Ovary (tissue), 7 donors: ENCODE measurements at regions not wholly inside any gene's neighbourhood (a gene's known extent, or its start where the extent isn't known, plus 50 kb on each side); places are given as distances from the start of the nearest gene placed in this dataset.

Experiments used
- DNase-seq, 5 donors: peaks; one replicate each; pipeline ENCODE4 v3.0.0-alpha.2; 2019 to 2020
- H3K27ac ChIP-seq, 2 donors: fragments of 200-600 bp; one replicate each; pipeline versions ENCODE4 v1.5.1 to v1.8.0; 2019 to 2022
- H3K27me3 ChIP-seq: fragments of 200-600 bp; one replicate; pipeline ENCODE4 v1.8.0; 2022
- H3K36me3 ChIP-seq: fragments of 200-600 bp; sonication (generic); one replicate; pipeline ENCODE4 v1.5.1; 2019
- H3K4me1 ChIP-seq: one replicate; pipeline ENCODE4 v1.8.1; 2013; ENCODE audit warnings: mild to moderate bottlenecking, moderate library complexity; ENCODE audit not compliant: insufficient read depth
- H3K4me3 ChIP-seq: fragments of 200-600 bp; sonication (generic); one replicate; pipeline ENCODE4 v1.5.1; 2017
- H3K9me3 ChIP-seq, 2 donors: fragments of 200-600 bp in 1 of 2; sonication (generic) in 1 of 2; one replicate each; pipeline versions ENCODE4 v1.5.1 to v1.8.1; 2013 to 2019; ENCODE audit warnings: mild to moderate bottlenecking in 1 of 2, moderate library complexity in 1 of 2
- CTCF ChIP-seq, 3 donors: fragments of 450-650 bp in 2 of 3; fragments of 200-600 bp in 1 of 3; IDR thresholded peaks; one replicate each; pipeline versions ENCODE4 v1.5.1 to v1.8.0; 2016 to 2022; ENCODE audit warnings: antibody characterized with exemption in 3 of 3, mild to moderate bottlenecking in 1 of 3
- EP300 ChIP-seq: sonication (generic); formaldehyde crosslinking; IDR thresholded peaks from one replicate; pipeline ENCODE4 v1.6.1; 2017; ENCODE audit warnings: antibody characterized with exemption
- POLR2A ChIP-seq: fragments of 450-650 bp; IDR thresholded peaks from one replicate; pipeline ENCODE4 v1.6.1; 2017; ENCODE audit warnings: antibody characterized with exemption, mild to moderate bottlenecking, moderate library complexity
- WGBS, 3 donors: extraction: QIAGEN DNeasy Blood & Tissue Kit in 1 of 3; methylation state at CpG; one replicate each; pipeline versions ENCODE4 v1.1.5 to v1.1.7; 2013 to 2017; 5-methylcytosine and 5-hydroxymethylcytosine counted together
- intact Hi-C, 4 donors: fragments of 100-400 bp; cut with DNase I; formaldehyde crosslinking; loops; one replicate each; pipeline versions ENCODE4 v1.11.0 to v1.15.1; 2022 to 2023
- donor health status: DM: no; HTN: no; CAD: no; lungs with moderate emphysema.
- donor health status: DM: no; HTN: no; CAD: no.
- donor health status: Bipolar disorder and iron deficiency.
- donor health status: DM: no; HTN: no; CAD: no.
- donor health status: DM: yes; HTN: yes; CAD: no.

GRCh38 chr2:12817870-12818269 is 101.1 kb downstream of the TRIB2 start:
- intact Hi-C loops = no loop called here
- WGBS, 3 donors = 92 to 99% (median 98%) methylated on average over 3 of the region's 3 CpGs
- Histone ChIP-seq H3K4me3 (no peak overlapping the region), H3K27ac (no peak overlapping the region), H3K27me3 (no peaks in the 10 kb centered on the region), H3K9me3 (no peaks in the 10 kb centered on the region), H3K4me1 (peaks cover 5% of the 10 kb centered on the region), H3K36me3 (no peaks in the 10 kb centered on the region)
- TF ChIP-seq CTCF (IDR thresholded peaks at IDR 0.05) (no peak), EP300 (no peak), POLR2A (no peak)
- DNase-seq = no peak

DNA sequence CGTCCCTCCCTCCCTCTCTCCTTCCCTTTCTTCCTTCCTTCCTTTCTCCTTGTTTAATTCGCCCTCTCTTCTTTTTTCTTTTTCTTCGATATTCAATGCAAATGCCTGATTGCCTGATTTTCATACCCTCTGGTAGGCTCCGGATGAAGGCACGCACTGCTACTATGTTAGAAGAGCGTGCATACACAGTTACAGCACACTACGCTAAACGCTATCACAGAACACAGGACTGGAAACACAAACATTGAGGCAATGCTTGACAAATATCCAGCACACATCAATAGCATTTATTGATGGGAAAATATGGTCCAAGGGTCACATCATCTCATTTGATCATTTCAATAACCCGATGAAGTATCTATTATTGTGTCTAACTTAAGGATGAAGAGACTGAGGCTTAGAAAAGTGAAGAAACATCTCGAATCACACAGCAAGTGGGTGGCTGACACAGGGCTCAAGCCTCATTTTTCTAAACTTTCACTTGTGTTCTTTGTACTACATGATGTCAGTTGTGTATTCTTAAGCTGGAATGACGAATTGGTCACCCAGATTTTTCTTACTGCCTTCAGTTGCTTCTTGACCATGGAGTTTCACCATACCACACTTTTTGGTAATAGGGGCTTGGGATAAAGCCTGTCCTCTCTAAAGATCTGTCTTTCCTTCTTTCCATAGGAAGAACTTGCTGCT is 101.8 kb downstream of the TRIB2 start:
- intact Hi-C loops = no loop called here
- peak overlapping the region in 1 of 2 donors; percentile 50 for H3K27ac ChIP-seq
- 88 to 89% (median 88%) methylated on average over 11 of the region's 11 CpGs for WGBS, 3 donors
- peaks cover 5% of the 10 kb centered on the region for H3K4me1 ChIP-seq
- H3K9me3 ChIP-seq = no peaks in the 10 kb centered on the region
- no peaks in the 10 kb centered on the region for H3K36me3 ChIP-seq
- no peak for DNase-seq
- TF ChIP-seq EP300 = no peak
- TF ChIP-seq POLR2A = no peak
- no peak for TF ChIP-seq CTCF (IDR thresholded peaks at IDR 0.05)
- H3K27me3 ChIP-seq = no peaks in the 10 kb centered on the region
- no peak overlapping the region for H3K4me3 ChIP-seq

DNA sequence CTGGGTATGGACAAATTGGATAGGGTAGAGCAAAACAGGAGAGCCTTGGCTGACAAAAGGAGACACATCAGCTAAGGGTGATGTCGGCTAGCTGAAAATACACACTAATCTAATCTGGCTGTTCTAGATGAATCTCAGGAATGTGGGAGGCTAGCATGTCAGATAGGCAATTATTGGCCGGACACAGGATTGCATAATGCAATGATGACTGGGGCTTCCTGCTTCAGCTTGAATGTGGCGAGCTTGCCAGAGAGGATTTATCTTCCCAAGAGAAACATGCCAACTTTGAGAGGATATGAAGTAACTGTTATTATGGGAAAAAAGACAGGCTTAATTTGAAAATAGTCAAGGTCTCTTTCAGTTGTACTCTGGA is 102.4 kb downstream of the TRIB2 start:
- DNase-seq = peak; percentile 54 to 90 (median 73)
- Histone ChIP-seq H3K9me3 (no peaks in the 10 kb centered on the region), H3K4me3 (no peak overlapping the region), H3K27ac (peak overlapping the region in 1 of 2 donors; percentile 50), H3K36me3 (no peaks in the 10 kb centered on the region), H3K4me1 (peaks cover 5% of the 10 kb centered on the region), H3K27me3 (no peaks in the 10 kb centered on the region)
- 1% methylated on average over 3 of the region's 3 CpGs for WGBS, 3 donors
- intact Hi-C loops = no loop called here
- no peak for TF ChIP-seq POLR2A
- TF ChIP-seq EP300 = peak; percentile 82

GRCh38 chr2:12819721-12820120 is 103.0 kb downstream of the TRIB2 start:
- WGBS, 3 donors = 12 to 26% (median 22%) methylated on average over 3 of the region's 3 CpGs
- intact Hi-C loops = no loop called here
- H3K27me3 ChIP-seq = no peaks in the 10 kb centered on the region
- no peak for DNase-seq
- TF ChIP-seq POLR2A = no peak
- H3K4me1 ChIP-seq = peaks cover 5% of the 10 kb centered on the region
- H3K9me3 ChIP-seq = no peaks in the 10 kb centered on the region
- no peak overlapping the region for H3K4me3 ChIP-seq
- no peaks in the 10 kb centered on the region for H3K36me3 ChIP-seq
- peak overlapping the region in 1 of 2 donors; percentile 50 for H3K27ac ChIP-seq

DNA sequence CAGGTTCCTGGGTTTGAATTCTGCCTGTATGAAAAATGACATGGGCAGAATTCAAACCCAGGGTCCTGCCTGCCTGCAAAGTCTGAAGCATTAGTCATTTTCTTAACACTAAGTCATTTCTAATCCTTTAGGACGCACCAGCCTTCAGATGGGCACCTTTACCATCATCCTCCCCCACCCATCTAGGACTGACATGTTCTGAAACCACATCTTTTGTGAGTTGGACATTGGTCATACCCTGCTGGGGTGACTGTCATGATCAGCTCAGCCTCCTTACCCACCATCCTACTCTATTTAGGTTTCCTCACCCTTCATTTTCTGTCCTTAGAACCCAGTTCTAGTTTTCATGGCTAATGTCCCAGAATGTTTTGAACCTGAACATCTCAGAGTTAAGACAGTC is 104.9 kb downstream of the TRIB2 start:
- H3K36me3 ChIP-seq = no peaks in the 10 kb centered on the region
- no peaks in the 10 kb centered on the region for H3K9me3 ChIP-seq
- DNase-seq = no peak
- WGBS, 3 donors = 94 to 98% (median 97%) methylated on average over 1 of the region's 1 CpG
- no peak for TF ChIP-seq POLR2A
- no peak for TF ChIP-seq CTCF (IDR thresholded peaks at IDR 0.05)
- TF ChIP-seq EP300 = no peak
- H3K4me3 ChIP-seq = no peak overlapping the region
- H3K4me1 ChIP-seq = peaks cover 5% of the 10 kb centered on the region
- no peak overlapping the region for H3K27ac ChIP-seq
- intact Hi-C loops = no loop called here
- no peaks in the 10 kb centered on the region for H3K27me3 ChIP-seq
